HEK293 (cell line): ENCODE measurements at regions not wholly inside any gene's neighbourhood (a gene's known extent, or its start where the extent isn't known, plus 50 kb on each side); places are given as distances from the start of the nearest gene placed in this dataset.

Experiments
- CTCF ChIA-PET: fragments of 350-600 bp; formaldehyde crosslinking; extraction: SDS; loops from one replicate; lab custom pipeline; 2021; ENCODE audit warnings: antibody characterized with exemption; lab: Yijun Ruan, JAX
- POLR2A ChIA-PET: fragments of 300-600 bp; formaldehyde crosslinking; extraction: SDS; loops from one replicate; lab custom pipeline; 2020; ENCODE audit warnings: antibody characterized with exemption, inconsistent platforms; lab: Yijun Ruan, JAX
- H3K27ac ChIP-seq: fragments of 200-500 bp; sonication (Bioruptor generic); 2 replicates; pipeline ENCODE4 v1.5.1; 2014; ENCODE audit warnings: low read depth, low read length, control low read depth, inconsistent platforms; ENCODE audit errors: extremely low read depth
- H3K36me3 ChIP-seq, 2 experiments: fragments of 200-500 bp in 1 of 2; sonication (Bioruptor generic) in 1 of 2; 1 replicate in 1 of 2; 2 replicates in 1 of 2; pipeline ENCODE4 v1.5.1; 2014 to 2017; ENCODE audit warnings: inconsistent platforms in 2 of 2, low read length in 2 of 2; ENCODE audit not compliant: control insufficient read depth in 2 of 2, insufficient read depth in 1 of 2
- H3K4me1 ChIP-seq: fragments of 200-500 bp; sonication (Bioruptor generic); 2 replicates; pipeline ENCODE4 v1.5.1; 2014; ENCODE audit warnings: mild to moderate bottlenecking, low read length, inconsistent platforms; ENCODE audit not compliant: control insufficient read depth, insufficient read depth
- H3K4me3 ChIP-seq: 2 replicates; pipeline ENCODE4 v1.5.1; 2011; ENCODE audit warnings: low read depth, mild to moderate bottlenecking, control low read depth, low read length, moderate library complexity
- H3K9me3 ChIP-seq: fragments of 200-500 bp; sonication (Bioruptor generic); 2 replicates; pipeline ENCODE4 v1.5.1; 2014; ENCODE audit warnings: low read depth, low read length, inconsistent platforms; ENCODE audit not compliant: control insufficient read depth, insufficient read depth
- GLIS1 ChIP-seq: fragments of 450-650 bp; formaldehyde crosslinking; IDR thresholded peaks from 2 replicates; pipeline ENCODE4 v1.5.1; 2016; ENCODE audit warnings: missing biosample characterization, missing genetic modification characterization
- HOXA7 ChIP-seq: sonication (generic); formaldehyde crosslinking; IDR thresholded peaks from 2 replicates; pipeline ENCODE4 v1.8.1; 2022; ENCODE audit warnings: missing genetic modification reagents, borderline replicate concordance
- HOXC10 ChIP-seq: sonication (generic); formaldehyde crosslinking; IDR thresholded peaks from 2 replicates; pipeline ENCODE4 v1.8.1; 2023; ENCODE audit warnings: mild to moderate bottlenecking, missing genetic modification reagents
- SCRT1 ChIP-seq: fragments of 450-650 bp; formaldehyde crosslinking; IDR thresholded peaks from 2 replicates; pipeline ENCODE4 v1.5.1; 2016; ENCODE audit warnings: missing biosample characterization, missing genetic modification characterization, borderline replicate concordance
- YY2 ChIP-seq: fragments of 450-650 bp; formaldehyde crosslinking; IDR thresholded peaks from 2 replicates; pipeline ENCODE4 v1.5.1; 2016; ENCODE audit warnings: missing biosample characterization, missing genetic modification characterization
- ZBTB1 ChIP-seq: fragments of 450-650 bp; formaldehyde crosslinking; IDR thresholded peaks from 2 replicates; pipeline ENCODE4 v1.5.1; 2016; ENCODE audit warnings: missing biosample characterization, missing genetic modification characterization
- ZBTB17 ChIP-seq: fragments of 450-650 bp; formaldehyde crosslinking; IDR thresholded peaks from 2 replicates; pipeline ENCODE4 v1.5.1; 2016; ENCODE audit warnings: missing biosample characterization, missing genetic modification characterization
- ZBTB20 ChIP-seq: fragments of 450-650 bp; formaldehyde crosslinking; IDR thresholded peaks from 2 replicates; pipeline ENCODE4 v1.5.1; 2016; ENCODE audit warnings: missing biosample characterization, missing genetic modification characterization
- ZFHX2 ChIP-seq: fragments of 450-650 bp; formaldehyde crosslinking; conservative IDR thresholded peaks from 2 replicates; pipeline ENCODE4 v1.5.1; 2016; ENCODE audit warnings: missing biosample characterization, missing genetic modification characterization
- ZIC2 ChIP-seq: fragments of 450-650 bp; formaldehyde crosslinking; IDR thresholded peaks from 2 replicates; pipeline ENCODE4 v1.5.1; 2016; ENCODE audit warnings: missing biosample characterization, missing genetic modification characterization
- ZNF211 ChIP-seq: fragments of 450-650 bp; formaldehyde crosslinking; IDR thresholded peaks from 2 replicates; pipeline ENCODE4 v1.5.1; 2016; ENCODE audit warnings: low read depth, missing biosample characterization, missing genetic modification characterization
- ZNF221 ChIP-seq: fragments of 450-650 bp; formaldehyde crosslinking; IDR thresholded peaks from 2 replicates; pipeline ENCODE4 v1.5.1; 2017; ENCODE audit warnings: missing biosample characterization, missing genetic modification characterization, borderline replicate concordance
- ZNF324 ChIP-seq: fragments of 450-650 bp; formaldehyde crosslinking; IDR thresholded peaks from 2 replicates; pipeline ENCODE4 v1.5.1; 2016; ENCODE audit warnings: missing biosample characterization, missing genetic modification characterization
- ZNF366 ChIP-seq: fragments of 450-650 bp; formaldehyde crosslinking; conservative IDR thresholded peaks from 2 replicates; pipeline ENCODE4 v1.5.1; 2016; ENCODE audit warnings: missing biosample characterization, missing genetic modification characterization
- ZNF404 ChIP-seq: fragments of 450-650 bp; formaldehyde crosslinking; IDR thresholded peaks from 2 replicates; pipeline ENCODE4 v1.5.1; 2017; ENCODE audit warnings: missing biosample characterization, missing genetic modification characterization
- ZNF501 ChIP-seq: fragments of 450-650 bp; formaldehyde crosslinking; IDR thresholded peaks from 2 replicates; pipeline ENCODE4 v1.5.1; 2016; ENCODE audit warnings: missing biosample characterization, missing genetic modification characterization
- ZNF510 ChIP-seq: fragments of 450-650 bp; formaldehyde crosslinking; IDR thresholded peaks from 2 replicates; pipeline ENCODE4 v1.5.1; 2018; ENCODE audit warnings: mild to moderate bottlenecking, missing genetic modification characterization, missing biosample characterization; ENCODE audit not compliant: insufficient replicate concordance
- ZNF530 ChIP-seq: fragments of 450-650 bp; formaldehyde crosslinking; IDR thresholded peaks from 2 replicates; pipeline ENCODE4 v1.5.1; 2016; ENCODE audit warnings: low read depth, missing biosample characterization, missing genetic modification characterization
- ZNF555 ChIP-seq: fragments of 450-650 bp; formaldehyde crosslinking; conservative IDR thresholded peaks from 2 replicates; pipeline ENCODE4 v1.5.1; 2017; ENCODE audit warnings: missing biosample characterization, mild to moderate bottlenecking, missing genetic modification characterization, inconsistent platforms
- ZNF610 ChIP-seq: fragments of 450-650 bp; formaldehyde crosslinking; IDR thresholded peaks from 2 replicates; pipeline ENCODE4 v1.5.1; 2016; ENCODE audit warnings: missing biosample characterization, missing genetic modification characterization, borderline replicate concordance
- ZNF621 ChIP-seq: fragments of 450-650 bp; formaldehyde crosslinking; IDR thresholded peaks from 2 replicates; pipeline ENCODE4 v1.5.1; 2017; ENCODE audit warnings: missing biosample characterization, missing genetic modification characterization
- TF ChIP-seq, protein P1 (sequence below): fragments of 450-650 bp; formaldehyde crosslinking; IDR thresholded peaks from 2 replicates; pipeline ENCODE4 v1.5.1; 2017; ENCODE audit warnings: missing biosample characterization, missing genetic modification characterization
- TF ChIP-seq, protein P2 (sequence below): fragments of 450-650 bp; formaldehyde crosslinking; IDR thresholded peaks from 2 replicates; pipeline ENCODE4 v1.5.1; 2016; ENCODE audit warnings: missing biosample characterization, missing genetic modification characterization, borderline replicate concordance
- TF ChIP-seq, protein P3 (sequence below): fragments of 450-650 bp; IDR thresholded peaks from 2 replicates; pipeline ENCODE4 v1.5.1; 2018; ENCODE audit warnings: missing biosample characterization, missing genetic modification characterization

DNA sequence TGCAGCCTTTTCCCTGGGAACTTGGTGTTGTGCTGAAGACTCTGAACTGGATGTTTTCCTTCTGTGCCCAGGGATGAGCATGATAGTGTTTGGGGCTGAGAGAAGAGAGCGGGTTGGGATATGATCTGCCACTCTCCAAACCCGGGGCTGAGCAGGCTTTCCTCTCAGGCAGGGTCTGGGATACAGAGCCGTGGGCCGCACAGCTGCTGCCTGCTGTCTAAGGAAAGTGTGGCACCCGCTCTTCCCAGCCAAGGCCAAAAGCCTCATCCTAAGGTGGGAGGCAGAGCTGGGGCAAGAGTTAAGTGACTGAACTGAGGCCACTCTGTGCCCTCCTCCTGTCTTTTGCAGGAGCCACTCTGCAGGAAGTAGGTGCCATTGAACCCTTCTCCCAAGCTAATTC lies 83.6 kb upstream of the PITX1 start:
- 0 out of 2 replicates have a peak, but pooled peaks cover 3% of the 10 kb centered on the region for H3K4me1 ChIP-seq

DNA sequence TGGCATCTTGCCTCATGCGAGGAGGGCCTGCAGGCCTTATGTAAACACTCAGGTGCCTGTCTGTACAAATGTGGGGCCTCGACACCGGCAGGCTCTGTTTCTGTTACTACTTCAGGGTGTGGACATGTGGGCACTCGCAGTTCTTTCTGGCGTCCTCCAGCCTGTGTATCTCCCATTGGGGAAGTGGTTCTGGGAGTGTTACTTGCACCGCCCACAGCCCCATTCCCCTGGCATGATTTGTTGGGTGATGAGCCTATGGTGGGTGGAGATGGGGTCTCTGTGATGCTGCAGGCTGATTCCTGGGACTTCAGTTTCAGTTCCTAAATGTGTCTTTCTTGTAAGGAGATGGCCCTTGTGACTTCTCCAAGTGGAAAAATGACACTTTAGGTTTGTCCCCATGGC lies 82.1 kb upstream of the PITX1 start:
- H3K4me1 ChIP-seq: 0 out of 2 replicates have a peak, but pooled peaks cover 3% of the 10 kb centered on the region
- no peaks in the 10 kb centered on the region for H3K9me3 ChIP-seq
- TF ChIP-seq ZFHX2 (tag by site-specific recombination) (peak; percentile 59), ZBTB20 (peak; percentile 50; the same call in 1 of the 2 replicates), ZNF366 (tag by site-specific recombination) (no peak), GLIS1 (0 out of 2 replicates have a peak, but pooled peaks have one; percentile 2)
- H3K36me3 ChIP-seq: no peaks in the 10 kb centered on the region
- no peak overlapping the region for H3K27ac ChIP-seq
- ChIA-PET POLR2A (no interaction called here), CTCF (no interaction called here)
- no peak overlapping the region for H3K4me3 ChIP-seq

More for the DNA sequence above, 83.6 kb upstream of the PITX1 start:
- TF ChIP-seq, protein P1, sequence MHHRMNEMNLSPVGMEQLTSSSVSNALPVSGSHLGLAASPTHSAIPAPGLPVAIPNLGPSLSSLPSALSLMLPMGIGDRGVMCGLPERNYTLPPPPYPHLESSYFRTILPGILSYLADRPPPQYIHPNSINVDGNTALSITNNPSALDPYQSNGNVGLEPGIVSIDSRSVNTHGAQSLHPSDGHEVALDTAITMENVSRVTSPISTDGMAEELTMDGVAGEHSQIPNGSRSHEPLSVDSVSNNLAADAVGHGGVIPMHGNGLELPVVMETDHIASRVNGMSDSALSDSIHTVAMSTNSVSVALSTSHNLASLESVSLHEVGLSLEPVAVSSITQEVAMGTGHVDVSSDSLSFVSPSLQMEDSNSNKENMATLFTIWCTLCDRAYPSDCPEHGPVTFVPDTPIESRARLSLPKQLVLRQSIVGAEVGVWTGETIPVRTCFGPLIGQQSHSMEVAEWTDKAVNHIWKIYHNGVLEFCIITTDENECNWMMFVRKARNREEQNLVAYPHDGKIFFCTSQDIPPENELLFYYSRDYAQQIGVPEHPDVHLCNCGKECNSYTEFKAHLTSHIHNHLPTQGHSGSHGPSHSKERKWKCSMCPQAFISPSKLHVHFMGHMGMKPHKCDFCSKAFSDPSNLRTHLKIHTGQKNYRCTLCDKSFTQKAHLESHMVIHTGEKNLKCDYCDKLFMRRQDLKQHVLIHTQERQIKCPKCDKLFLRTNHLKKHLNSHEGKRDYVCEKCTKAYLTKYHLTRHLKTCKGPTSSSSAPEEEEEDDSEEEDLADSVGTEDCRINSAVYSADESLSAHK: no peak
- TF ChIP-seq ZBTB20 (0 out of 2 replicates have a peak, but pooled peaks have one; percentile 13), ZNF501 (tag by site-specific recombination) (no peak), ZBTB1 (tag by site-specific recombination) (no peak), ZNF621 (tag by site-specific recombination) (no peak), ZNF610 (no peak), ZNF211 (tag by site-specific recombination) (no peak)
- POLR2A ChIA-PET: no interaction called here
- Histone ChIP-seq H3K4me3 (no peak overlapping the region), H3K9me3 (no peaks in the 10 kb centered on the region), H3K27ac (no peak overlapping the region), H3K36me3 (no peaks in the 10 kb centered on the region)
- CTCF ChIA-PET: no interaction called here

DNA sequence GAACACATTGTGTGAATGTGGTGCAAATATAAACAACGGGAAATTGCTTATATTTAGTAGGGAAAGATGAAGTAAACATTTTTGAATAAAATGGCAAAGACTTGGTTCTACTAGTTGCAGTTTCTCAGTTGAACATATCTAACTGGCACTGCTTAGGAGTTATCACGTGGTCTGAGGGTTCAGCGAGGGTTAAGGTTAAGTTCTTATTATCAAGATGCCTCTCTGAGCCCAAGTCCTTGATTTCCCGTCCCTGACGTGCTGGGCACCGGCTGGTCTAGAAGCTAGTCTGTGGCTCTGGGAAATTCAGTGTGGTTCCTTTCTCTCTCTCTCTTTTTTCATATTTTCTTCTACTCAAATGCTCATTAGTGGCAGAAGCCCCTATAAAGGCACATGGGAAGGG lies 81.6 kb upstream of the PITX1 start:
- Histone ChIP-seq H3K9me3 (no peaks in the 10 kb centered on the region), H3K36me3 (no peaks in the 10 kb centered on the region), H3K27ac (no peak overlapping the region), H3K4me1 (0 out of 2 replicates have a peak, but pooled peaks cover 3% of the 10 kb centered on the region), H3K4me3 (no peak overlapping the region)
- ChIA-PET POLR2A (no interaction called here), CTCF (interaction anchor here (0.6 kb wide), 2 partner anchors 202 to 962 kb away, joined by 3 read pairs; no protein-coding TSS in a partner anchor)
- TF ChIP-seq HOXC10 (CRISPR knock-in tag) (no peak), ZNF530 (tag by site-specific recombination) (no peak), YY2 (tag by site-specific recombination) (no peak), ZNF324 (tag by site-specific recombination) (no peak), HOXA7 (CRISPR knock-in tag) (no peak), SCRT1 (no peak), ZNF510 (no peak), ZBTB17 (tag by site-specific recombination) (no peak), ZNF221 (tag by site-specific recombination) (no peak), ZNF555 (tag by site-specific recombination) (no peak), ZIC2 (no peak), ZNF404 (tag by site-specific recombination) (no peak)
- TF ChIP-seq, protein P2, sequence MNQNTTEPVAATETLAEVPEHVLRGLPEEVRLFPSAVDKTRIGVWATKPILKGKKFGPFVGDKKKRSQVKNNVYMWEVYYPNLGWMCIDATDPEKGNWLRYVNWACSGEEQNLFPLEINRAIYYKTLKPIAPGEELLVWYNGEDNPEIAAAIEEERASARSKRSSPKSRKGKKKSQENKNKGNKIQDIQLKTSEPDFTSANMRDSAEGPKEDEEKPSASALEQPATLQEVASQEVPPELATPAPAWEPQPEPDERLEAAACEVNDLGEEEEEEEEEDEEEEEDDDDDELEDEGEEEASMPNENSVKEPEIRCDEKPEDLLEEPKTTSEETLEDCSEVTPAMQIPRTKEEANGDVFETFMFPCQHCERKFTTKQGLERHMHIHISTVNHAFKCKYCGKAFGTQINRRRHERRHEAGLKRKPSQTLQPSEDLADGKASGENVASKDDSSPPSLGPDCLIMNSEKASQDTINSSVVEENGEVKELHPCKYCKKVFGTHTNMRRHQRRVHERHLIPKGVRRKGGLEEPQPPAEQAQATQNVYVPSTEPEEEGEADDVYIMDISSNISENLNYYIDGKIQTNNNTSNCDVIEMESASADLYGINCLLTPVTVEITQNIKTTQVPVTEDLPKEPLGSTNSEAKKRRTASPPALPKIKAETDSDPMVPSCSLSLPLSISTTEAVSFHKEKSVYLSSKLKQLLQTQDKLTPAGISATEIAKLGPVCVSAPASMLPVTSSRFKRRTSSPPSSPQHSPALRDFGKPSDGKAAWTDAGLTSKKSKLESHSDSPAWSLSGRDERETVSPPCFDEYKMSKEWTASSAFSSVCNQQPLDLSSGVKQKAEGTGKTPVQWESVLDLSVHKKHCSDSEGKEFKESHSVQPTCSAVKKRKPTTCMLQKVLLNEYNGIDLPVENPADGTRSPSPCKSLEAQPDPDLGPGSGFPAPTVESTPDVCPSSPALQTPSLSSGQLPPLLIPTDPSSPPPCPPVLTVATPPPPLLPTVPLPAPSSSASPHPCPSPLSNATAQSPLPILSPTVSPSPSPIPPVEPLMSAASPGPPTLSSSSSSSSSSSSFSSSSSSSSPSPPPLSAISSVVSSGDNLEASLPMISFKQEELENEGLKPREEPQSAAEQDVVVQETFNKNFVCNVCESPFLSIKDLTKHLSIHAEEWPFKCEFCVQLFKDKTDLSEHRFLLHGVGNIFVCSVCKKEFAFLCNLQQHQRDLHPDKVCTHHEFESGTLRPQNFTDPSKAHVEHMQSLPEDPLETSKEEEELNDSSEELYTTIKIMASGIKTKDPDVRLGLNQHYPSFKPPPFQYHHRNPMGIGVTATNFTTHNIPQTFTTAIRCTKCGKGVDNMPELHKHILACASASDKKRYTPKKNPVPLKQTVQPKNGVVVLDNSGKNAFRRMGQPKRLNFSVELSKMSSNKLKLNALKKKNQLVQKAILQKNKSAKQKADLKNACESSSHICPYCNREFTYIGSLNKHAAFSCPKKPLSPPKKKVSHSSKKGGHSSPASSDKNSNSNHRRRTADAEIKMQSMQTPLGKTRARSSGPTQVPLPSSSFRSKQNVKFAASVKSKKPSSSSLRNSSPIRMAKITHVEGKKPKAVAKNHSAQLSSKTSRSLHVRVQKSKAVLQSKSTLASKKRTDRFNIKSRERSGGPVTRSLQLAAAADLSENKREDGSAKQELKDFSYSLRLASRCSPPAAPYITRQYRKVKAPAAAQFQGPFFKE (tag by site-specific recombination): no peak
- TF ChIP-seq, protein P3, sequence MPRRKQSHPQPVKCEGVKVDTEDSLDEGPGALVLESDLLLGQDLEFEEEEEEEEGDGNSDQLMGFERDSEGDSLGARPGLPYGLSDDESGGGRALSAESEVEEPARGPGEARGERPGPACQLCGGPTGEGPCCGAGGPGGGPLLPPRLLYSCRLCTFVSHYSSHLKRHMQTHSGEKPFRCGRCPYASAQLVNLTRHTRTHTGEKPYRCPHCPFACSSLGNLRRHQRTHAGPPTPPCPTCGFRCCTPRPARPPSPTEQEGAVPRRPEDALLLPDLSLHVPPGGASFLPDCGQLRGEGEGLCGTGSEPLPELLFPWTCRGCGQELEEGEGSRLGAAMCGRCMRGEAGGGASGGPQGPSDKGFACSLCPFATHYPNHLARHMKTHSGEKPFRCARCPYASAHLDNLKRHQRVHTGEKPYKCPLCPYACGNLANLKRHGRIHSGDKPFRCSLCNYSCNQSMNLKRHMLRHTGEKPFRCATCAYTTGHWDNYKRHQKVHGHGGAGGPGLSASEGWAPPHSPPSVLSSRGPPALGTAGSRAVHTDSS (tag by site-specific recombination): no peak
